Kidney tubule cell (primary cell): ENCODE measurements at regions not wholly inside any gene's neighbourhood (a gene's known extent, or its start where the extent isn't known, plus 50 kb on each side); places are given as distances from the start of the nearest gene placed in this dataset.

Experiments
- DNase-seq: peaks from one replicate; pipeline ENCODE4 v3.0.0-alpha.2; 2018; ENCODE audit warnings: low spot score

- DNase-seq, result no peak
These were observed 53.0 kb upstream of the RAB18 start for GRCh38 chr10:27451054-27451453.

GRCh38 chr10:27450225-27450624 is 53.9 kb upstream of the RAB18 start:
- DNase-seq, result no peak

GRCh38 chr10:27449571-27449970 is 54.5 kb upstream of the RAB18 start:
- no peak for DNase-seq

- DNase-seq, result peak; percentile 82
These were observed 55.2 kb upstream of the RAB18 start for GRCh38 chr10:27448921-27449320.

- DNase-seq, result no peak
These were observed 56.6 kb upstream of the RAB18 start for GRCh38 chr10:27447540-27447939.

- DNase-seq, result peak; percentile 51
These were observed 57.8 kb upstream of the RAB18 start for GRCh38 chr10:27446091-27446918.

GRCh38 chr10:27445070-27445469 is 59.0 kb upstream of the RAB18 start:
- no peak for DNase-seq

- no peak for DNase-seq
These were observed 63.6 kb upstream of the RAB18 start for GRCh38 chr10:27440478-27440877.

GRCh38 chr10:27440021-27440420 is 64.1 kb upstream of the RAB18 start:
- no peak for DNase-seq

GRCh38 chr10:27439101-27439500 is 65.0 kb upstream of the RAB18 start:
- DNase-seq, result no peak

GRCh38 chr10:27437775-27438174 is 66.3 kb upstream of the RAB18 start:
- DNase-seq, result no peak

- DNase-seq, result no peak
These were observed 67.4 kb upstream of the RAB18 start for GRCh38 chr10:27436710-27437109.

GRCh38 chr10:27433976-27434375 is 70.1 kb upstream of the RAB18 start:
- DNase-seq, result no peak

GRCh38 chr10:27426948-27427467 is 77.1 kb upstream of the RAB18 start:
- no peak for DNase-seq

- DNase-seq, result no peak
These were observed 90.2 kb upstream of the RAB18 start for GRCh38 chr10:27413831-27414348.

GRCh38 chr10:27413387-27413786 is 90.7 kb upstream of the RAB18 start:
- DNase-seq, result no peak

- no peak for DNase-seq
These were observed 94.0 kb upstream of the RAB18 start for GRCh38 chr10:27410153-27410552.

- DNase-seq, result no peak
These were observed 96.8 kb upstream of the RAB18 start for GRCh38 chr10:27407271-27407670.

- DNase-seq, result no peak
These were observed 104.2 kb upstream of the RAB18 start for GRCh38 chr10:27399871-27400270.

GRCh38 chr10:27393961-27394360 is 110.1 kb upstream of the RAB18 start:
- no peak for DNase-seq

- no peak for DNase-seq
These were observed 111.5 kb upstream of the RAB18 start for GRCh38 chr10:27392606-27393005.

GRCh38 chr10:27391916-27392315 is 112.2 kb upstream of the RAB18 start:
- DNase-seq, result no peak

- no peak for DNase-seq
These were observed 112.8 kb upstream of the RAB18 start for GRCh38 chr10:27391325-27391724.

GRCh38 chr10:27390681-27391080 is 113.4 kb upstream of the RAB18 start:
- DNase-seq, result no peak
